Karpas-422 (cell line): ENCODE measurements at regions not wholly inside any gene's neighbourhood (a gene's known extent, or its start where the extent isn't known, plus 50 kb on each side); places are given as distances from the start of the nearest gene placed in this dataset.

ENCODE experiments used
- DNase-seq: peaks from one replicate; pipeline ENCODE4 v3.0.0-alpha.2; 2015
- H2AFZ ChIP-seq: fragments of 200-600 bp; sonication (generic); 2 replicates; pipeline ENCODE4 v1.6.1; 2014; ENCODE audit warnings: antibody characterized with exemption, low read length, mixed read lengths
- H3K27ac ChIP-seq: fragments of 200-600 bp; sonication (generic); 2 replicates; pipeline ENCODE4 v1.5.1; 2014; ENCODE audit warnings: mild to moderate bottlenecking, low read length, moderate library complexity
- H3K27me3 ChIP-seq: fragments of 200-600 bp; sonication (generic); 2 replicates; pipeline ENCODE4 v1.6.1; 2014; ENCODE audit warnings: low read length, mixed read lengths
- H3K36me3 ChIP-seq: fragments of 200-600 bp; sonication (generic); 2 replicates; pipeline ENCODE4 v1.6.1; 2014; ENCODE audit warnings: low read length, mixed read lengths; ENCODE audit not compliant: insufficient read depth
- H3K4me1 ChIP-seq: fragments of 200-600 bp; sonication (generic); 2 replicates; pipeline ENCODE4 v1.6.1; 2014; ENCODE audit warnings: mild to moderate bottlenecking, low read length, mixed read lengths
- H3K4me2 ChIP-seq: fragments of 200-600 bp; sonication (generic); 2 replicates; pipeline ENCODE4 v1.6.1; 2014; ENCODE audit warnings: low read length, low read depth, mild to moderate bottlenecking; ENCODE audit not compliant: poor library complexity, severe bottlenecking
- H3K4me3 ChIP-seq: fragments of 200-600 bp; sonication (generic); 2 replicates; pipeline ENCODE4 v1.5.1; 2014; ENCODE audit warnings: mild to moderate bottlenecking, antibody characterized with exemption, low read length, mixed read lengths
- H3K79me2 ChIP-seq: fragments of 200-600 bp; sonication (generic); 2 replicates; pipeline ENCODE4 v1.6.1; 2014; ENCODE audit warnings: mild to moderate bottlenecking, low read length, mixed read lengths
- H3K9ac ChIP-seq: fragments of 200-600 bp; sonication (generic); 2 replicates; pipeline ENCODE4 v1.6.0; 2014; ENCODE audit warnings: low read length
- H3K9me2 ChIP-seq: fragments of 200-600 bp; sonication (generic), shearing (Covaris generic); replicated peaks from 2 replicates; pipeline ENCODE4 v1.6.0; 2014; ENCODE audit warnings: mild to moderate bottlenecking, low read length, moderate library complexity; ENCODE audit not compliant: insufficient read depth
- H3K9me3 ChIP-seq: fragments of 300-700, 200-600 bp; sonication (generic); 2 replicates; pipeline ENCODE4 v1.6.1; 2014; ENCODE audit warnings: low read length, mixed read lengths
- H4K20me1 ChIP-seq: fragments of 200-600 bp; sonication (generic); 2 replicates; pipeline ENCODE4 v1.6.1; 2014; ENCODE audit warnings: mild to moderate bottlenecking, antibody characterized with exemption, low read length, low read depth; ENCODE audit not compliant: insufficient read depth

GRCh38 chr3:23029001-23029400 lies 174.1 kb upstream of the UBE2E2 start:
- DNase-seq, result no peak
- no peaks in the 10 kb centered on the region for H3K79me2 ChIP-seq
- H3K9ac ChIP-seq, result no peak overlapping the region

DNA sequence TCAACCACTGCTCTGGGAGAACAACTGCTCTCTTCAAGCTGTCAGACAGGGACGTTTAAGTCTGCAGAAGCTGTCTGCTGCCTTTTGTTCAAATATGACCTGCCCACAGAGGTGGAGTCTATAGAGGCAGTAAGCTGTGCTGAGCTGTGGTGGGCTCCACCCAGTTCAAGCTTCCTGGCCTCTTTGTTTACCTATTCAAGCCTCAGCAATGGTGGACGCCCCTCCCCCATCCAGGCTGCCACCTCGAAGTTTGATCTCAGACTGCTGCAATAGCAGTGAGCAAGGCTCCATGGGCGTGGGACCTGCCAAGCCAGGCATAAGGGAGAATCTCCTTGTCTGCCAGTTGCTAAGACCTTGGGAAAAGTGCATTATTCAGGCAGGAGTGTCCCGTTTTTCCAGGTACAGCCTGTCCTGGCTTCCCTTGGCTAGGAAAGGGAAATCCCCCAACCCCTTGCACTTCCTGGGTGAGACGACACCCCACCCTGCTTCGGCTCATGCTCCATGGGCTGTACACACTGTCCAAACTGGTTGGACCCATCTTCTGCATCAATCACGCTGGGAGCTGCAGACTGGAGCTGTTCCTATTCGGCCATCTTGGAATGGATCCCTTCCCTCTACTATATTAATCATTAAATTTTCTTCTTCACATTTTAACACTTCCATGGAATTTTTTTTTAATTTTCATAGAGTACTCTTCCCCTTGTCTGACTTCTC lies 167.0 kb upstream of the UBE2E2 start:
- H3K27ac ChIP-seq, result no peak overlapping the region
- H3K4me2 ChIP-seq, result no peak overlapping the region
- no peak overlapping the region for H2AFZ ChIP-seq
- no peaks in the 10 kb centered on the region for H3K27me3 ChIP-seq
- no peak overlapping the region for H3K9ac ChIP-seq
- H3K4me3 ChIP-seq, result no peak overlapping the region
- H3K4me1 ChIP-seq, result no peaks in the 10 kb centered on the region
- no peaks in the 10 kb centered on the region for H3K9me3 ChIP-seq
- H3K9me2 ChIP-seq, result no peaks in the 10 kb centered on the region
- no peak for DNase-seq
- H4K20me1 ChIP-seq, result no peaks in the 10 kb centered on the region
- no peaks in the 10 kb centered on the region for H3K36me3 ChIP-seq
- no peaks in the 10 kb centered on the region for H3K79me2 ChIP-seq

More at GRCh38 chr3:23029001-23029400, 174.1 kb upstream of the UBE2E2 start:
- no peak overlapping the region for H3K4me3 ChIP-seq
- no peak overlapping the region for H2AFZ ChIP-seq
- H3K27ac ChIP-seq, result no peak overlapping the region
- no peaks in the 10 kb centered on the region for H3K36me3 ChIP-seq
- no peaks in the 10 kb centered on the region for H3K9me3 ChIP-seq
- H3K4me1 ChIP-seq, result no peaks in the 10 kb centered on the region
- no peaks in the 10 kb centered on the region for H4K20me1 ChIP-seq
- H3K9me2 ChIP-seq, result no peaks in the 10 kb centered on the region
- no peaks in the 10 kb centered on the region for H3K27me3 ChIP-seq
- H3K4me2 ChIP-seq, result no peak overlapping the region

- DNase-seq, result no peak
- Histone ChIP-seq H3K27me3 (no peaks in the 10 kb centered on the region), H3K9ac (no peak overlapping the region), H3K4me1 (no peaks in the 10 kb centered on the region), H3K9me3 (no peaks in the 10 kb centered on the region), H3K4me2 (no peak overlapping the region), H4K20me1 (no peaks in the 10 kb centered on the region), H3K4me3 (no peak overlapping the region), H3K9me2 (no peaks in the 10 kb centered on the region), H3K79me2 (no peaks in the 10 kb centered on the region), H2AFZ (no peak overlapping the region), H3K36me3 (no peaks in the 10 kb centered on the region), H3K27ac (no peak overlapping the region)
Measured at GRCh38 chr3:23036728-23037127, 166.4 kb upstream of the UBE2E2 start.

DNA sequence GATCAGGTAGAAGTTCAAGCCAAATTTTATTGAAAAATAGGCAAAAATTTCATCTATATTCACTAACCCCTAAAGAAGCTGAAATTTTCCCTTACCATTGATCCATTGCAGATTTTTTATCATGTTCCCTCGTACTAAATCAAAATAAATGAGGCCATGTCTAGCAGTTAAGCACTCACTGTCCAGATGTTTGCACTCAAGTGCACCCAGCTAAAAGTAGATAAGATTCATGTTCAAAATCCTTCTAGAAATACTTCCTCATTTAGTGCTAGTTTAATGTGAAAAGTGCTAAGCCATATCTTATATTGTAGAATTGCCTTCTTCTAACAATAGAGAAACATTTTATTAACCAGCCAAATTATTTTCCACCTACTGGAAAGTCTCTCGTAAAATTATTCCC lies 164.7 kb upstream of the UBE2E2 start:
- DNase-seq, result no peak
- Histone ChIP-seq H3K4me3 (no peak overlapping the region), H3K27ac (no peak overlapping the region), H4K20me1 (no peaks in the 10 kb centered on the region), H2AFZ (no peak overlapping the region), H3K36me3 (no peaks in the 10 kb centered on the region), H3K9me2 (0 out of 2 replicates have a peak, but pooled peaks cover 2% of the 10 kb centered on the region), H3K9me3 (no peaks in the 10 kb centered on the region), H3K9ac (no peak overlapping the region), H3K4me1 (no peaks in the 10 kb centered on the region), H3K4me2 (no peak overlapping the region), H3K79me2 (no peaks in the 10 kb centered on the region), H3K27me3 (no peaks in the 10 kb centered on the region)

GRCh38 chr3:23041918-23042696 lies 161.0 kb upstream of the UBE2E2 start:
- Histone ChIP-seq H3K9me2 (0 out of 2 replicates have a peak, but pooled peaks cover 2% of the 10 kb centered on the region), H3K4me2 (no peak overlapping the region), H2AFZ (no peak overlapping the region), H3K4me3 (no peak overlapping the region), H3K36me3 (no peaks in the 10 kb centered on the region), H3K27ac (no peak overlapping the region), H4K20me1 (no peaks in the 10 kb centered on the region), H3K9ac (no peak overlapping the region), H3K79me2 (no peaks in the 10 kb centered on the region), H3K27me3 (no peaks in the 10 kb centered on the region), H3K9me3 (no peaks in the 10 kb centered on the region), H3K4me1 (no peaks in the 10 kb centered on the region)
- no peak for DNase-seq

DNA sequence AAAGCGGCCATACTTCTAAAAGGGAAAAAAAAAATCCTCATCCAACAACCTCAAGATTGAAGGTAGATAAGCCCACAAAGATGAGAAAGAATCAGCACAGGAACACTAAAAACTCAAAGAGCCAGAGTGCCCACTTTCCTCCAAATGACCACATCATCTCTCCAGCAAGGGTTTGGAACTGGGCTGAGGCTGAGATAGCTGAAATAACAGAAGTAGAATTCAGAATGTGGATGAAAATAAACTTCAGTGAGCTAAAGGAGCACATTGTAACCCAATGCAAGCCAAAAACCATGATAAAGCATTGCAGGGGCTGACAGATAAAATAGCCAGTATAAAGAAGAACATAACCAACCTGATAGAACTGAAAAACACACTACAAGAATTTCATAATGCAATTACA lies 158.7 kb upstream of the UBE2E2 start:
- Histone ChIP-seq H3K79me2 (no peaks in the 10 kb centered on the region), H4K20me1 (no peaks in the 10 kb centered on the region), H3K27me3 (no peaks in the 10 kb centered on the region), H3K4me2 (no peak overlapping the region), H3K9me3 (no peaks in the 10 kb centered on the region), H3K9me2 (0 out of 2 replicates have a peak, but pooled peaks cover 2% of the 10 kb centered on the region), H3K36me3 (no peaks in the 10 kb centered on the region), H3K9ac (no peak overlapping the region), H3K27ac (no peak overlapping the region), H3K4me3 (no peak overlapping the region), H2AFZ (no peak overlapping the region), H3K4me1 (no peaks in the 10 kb centered on the region)
- DNase-seq, result no peak

GRCh38 chr3:23046536-23046935 lies 156.6 kb upstream of the UBE2E2 start:
- no peak for DNase-seq
- Histone ChIP-seq H3K27me3 (no peaks in the 10 kb centered on the region), H4K20me1 (no peaks in the 10 kb centered on the region), H3K9me3 (no peaks in the 10 kb centered on the region), H3K4me2 (no peak overlapping the region), H3K36me3 (no peaks in the 10 kb centered on the region), H3K4me3 (no peak overlapping the region), H3K27ac (no peak overlapping the region), H3K79me2 (no peaks in the 10 kb centered on the region), H2AFZ (no peak overlapping the region), H3K9ac (no peak overlapping the region), H3K4me1 (no peaks in the 10 kb centered on the region), H3K9me2 (0 out of 2 replicates have a peak, but pooled peaks cover 2% of the 10 kb centered on the region)

- no peaks in the 10 kb centered on the region for H4K20me1 ChIP-seq
Measured at GRCh38 chr3:23051240-23052140, 151.6 kb upstream of the UBE2E2 start.

More at GRCh38 chr3:23051240-23052140, 151.6 kb upstream of the UBE2E2 start:
- no peaks in the 10 kb centered on the region for H3K27me3 ChIP-seq
- no peak overlapping the region for H3K4me3 ChIP-seq
- no peaks in the 10 kb centered on the region for H3K79me2 ChIP-seq
- no peaks in the 10 kb centered on the region for H3K4me1 ChIP-seq
- no peak overlapping the region for H2AFZ ChIP-seq
- H3K36me3 ChIP-seq, result no peaks in the 10 kb centered on the region
- H3K27ac ChIP-seq, result no peak overlapping the region
- H3K9me3 ChIP-seq, result no peaks in the 10 kb centered on the region
- DNase-seq, result no peak
- no peaks in the 10 kb centered on the region for H3K9me2 ChIP-seq
- no peak overlapping the region for H3K4me2 ChIP-seq
- H3K9ac ChIP-seq, result no peak overlapping the region
